ENCODE measurements at regions not wholly inside any gene's neighbourhood (a gene's known extent, or its start where the extent isn't known, plus 50 kb on each side); places are given as distances from the start of the nearest gene placed in this dataset.

- DNase-seq (ENCODE audit: low spot score), result no peak
- no peak overlapping the region for H3K4me3 ChIP-seq (ENCODE audit: low read length in 2 of 2)
- H3K36me3 ChIP-seq (replicated peaks in 1 of 2; ENCODE audit: control insufficient read depth in 2 of 2, insufficient read depth in 2 of 2, low read length in 2 of 2), result no peaks in the 10 kb centered on the region
- no CpG with 5 or more reads among the region's 3 CpGs for WGBS, 2 donors (ENCODE audit: extremely low coverage in 2 of 2, insufficient read length in 2 of 2, insufficient replicate concordance in 1 of 2)
- H2BK12ac ChIP-seq (ENCODE audit: low read length), result no peak overlapping the region
- no peaks in the 10 kb centered on the region for H3K79me1 ChIP-seq (ENCODE audit: low read depth, low read length)
- no peak overlapping the region for H2AK5ac ChIP-seq (ENCODE audit: low read depth, low read length)
- peaks cover 20 to 39% of the 10 kb centered on the region in 2 donors for H3K4me1 ChIP-seq (ENCODE audit: control insufficient read depth in 2 of 2, insufficient read depth in 1 of 2, low read depth in 1 of 2, low read length in 2 of 2)
- H2BK120ac ChIP-seq (ENCODE audit: low read depth, low read length), result no peak overlapping the region
- H2BK5ac ChIP-seq (ENCODE audit: low read length), result no peak overlapping the region
- H3K4me2 ChIP-seq (ENCODE audit: insufficient read depth, low read length, poor library complexity, severe bottlenecking), result no peak overlapping the region
- no peak overlapping the region for H3K18ac ChIP-seq (ENCODE audit: low read length)
- no peak overlapping the region for H4K8ac ChIP-seq (ENCODE audit: low read depth, low read length)
- H3K4ac ChIP-seq (ENCODE audit: low read length), result no peak overlapping the region
- H2BK15ac ChIP-seq (ENCODE audit: low read length), result no peak overlapping the region
- no peak overlapping the region for H3K27ac ChIP-seq (replicated peaks; ENCODE audit: low read length)
- no peak overlapping the region for H3K9ac ChIP-seq (ENCODE audit: low read depth, low read length, poor library complexity)
- H3K27me3 ChIP-seq (ENCODE audit: control insufficient read depth in 3 of 3, insufficient read depth in 3 of 3, low read depth in 1 of 3, low read length in 3 of 3), result no peaks in the 10 kb centered on the region
- H3K14ac ChIP-seq (ENCODE audit: low read length), result no peak overlapping the region
- H3K23ac ChIP-seq (ENCODE audit: low read depth, low read length, poor library complexity), result no peak overlapping the region
- no peak overlapping the region for H4K91ac ChIP-seq (ENCODE audit: low read depth, low read length, poor library complexity)
- no peaks in the 10 kb centered on the region for H3K9me3 ChIP-seq (replicated peaks in 1 of 2; ENCODE audit: control insufficient read depth in 2 of 2, insufficient read depth in 1 of 2, low read depth in 1 of 2, low read length in 2 of 2)
- H2AFZ ChIP-seq (ENCODE audit: low read length), result no peak overlapping the region
These were observed 459.4 kb upstream of the JARID2 start for GRCh38 chr6:14786455-14786854.

- no peak overlapping the region for H2BK5ac ChIP-seq (ENCODE audit: low read length)
- H3K79me1 ChIP-seq (ENCODE audit: low read depth, low read length), result no peaks in the 10 kb centered on the region
- no peak for DNase-seq (ENCODE audit: low spot score)
- H2AFZ ChIP-seq (ENCODE audit: low read length), result no peak overlapping the region
- H3K36me3 ChIP-seq (replicated peaks in 1 of 2; ENCODE audit: control insufficient read depth in 2 of 2, insufficient read depth in 2 of 2, low read length in 2 of 2), result no peaks in the 10 kb centered on the region
- H2AK5ac ChIP-seq (ENCODE audit: low read depth, low read length), result no peak overlapping the region
- no peak overlapping the region for H2BK12ac ChIP-seq (ENCODE audit: low read length)
- no peak overlapping the region for H3K23ac ChIP-seq (ENCODE audit: low read depth, low read length, poor library complexity)
- H3K14ac ChIP-seq (ENCODE audit: low read length), result no peak overlapping the region
- no peak overlapping the region for H4K91ac ChIP-seq (ENCODE audit: low read depth, low read length, poor library complexity)
- H2BK15ac ChIP-seq (ENCODE audit: low read length), result no peak overlapping the region
- no peak overlapping the region for H3K9ac ChIP-seq (ENCODE audit: low read depth, low read length, poor library complexity)
- WGBS, 2 donors (ENCODE audit: extremely low coverage in 2 of 2, insufficient read length in 2 of 2, insufficient replicate concordance in 1 of 2), result no CpG with 5 or more reads among the region's 2 CpGs
- H4K8ac ChIP-seq (ENCODE audit: low read depth, low read length), result no peak overlapping the region
- no peak overlapping the region for H2BK120ac ChIP-seq (ENCODE audit: low read depth, low read length)
- no peak overlapping the region for H3K4ac ChIP-seq (ENCODE audit: low read length)
- H3K27me3 ChIP-seq (ENCODE audit: control insufficient read depth in 3 of 3, insufficient read depth in 3 of 3, low read depth in 1 of 3, low read length in 3 of 3), result no peaks in the 10 kb centered on the region
- H3K4me2 ChIP-seq (ENCODE audit: insufficient read depth, low read length, poor library complexity, severe bottlenecking), result no peak overlapping the region
- no peak overlapping the region for H3K4me3 ChIP-seq (ENCODE audit: low read length in 2 of 2)
- H3K4me1 ChIP-seq (ENCODE audit: control insufficient read depth in 2 of 2, insufficient read depth in 1 of 2, low read depth in 1 of 2, low read length in 2 of 2), result peaks cover 20 to 39% of the 10 kb centered on the region in 2 donors
- H3K18ac ChIP-seq (ENCODE audit: low read length), result no peak overlapping the region
- no peak overlapping the region for H3K27ac ChIP-seq (replicated peaks; ENCODE audit: low read length)
- H3K9me3 ChIP-seq (replicated peaks in 1 of 2; ENCODE audit: control insufficient read depth in 2 of 2, insufficient read depth in 1 of 2, low read depth in 1 of 2, low read length in 2 of 2), result no peaks in the 10 kb centered on the region
These were observed 458.6 kb upstream of the JARID2 start for GRCh38 chr6:14787250-14787649.

- WGBS, 2 donors (ENCODE audit: extremely low coverage in 2 of 2, insufficient read length in 2 of 2, insufficient replicate concordance in 1 of 2), result no CpG with 5 or more reads among the region's 2 CpGs
- H3K23ac ChIP-seq (ENCODE audit: low read depth, low read length, poor library complexity), result no peak overlapping the region
- H3K4me2 ChIP-seq (ENCODE audit: insufficient read depth, low read length, poor library complexity, severe bottlenecking), result no peak overlapping the region
- no peaks in the 10 kb centered on the region for H3K27me3 ChIP-seq (ENCODE audit: control insufficient read depth in 3 of 3, insufficient read depth in 3 of 3, low read depth in 1 of 3, low read length in 3 of 3)
- no peak overlapping the region for H3K14ac ChIP-seq (ENCODE audit: low read length)
- no peak overlapping the region for H2BK12ac ChIP-seq (ENCODE audit: low read length)
- H3K27ac ChIP-seq (replicated peaks; ENCODE audit: low read length), result no peak overlapping the region
- no peak overlapping the region for H4K8ac ChIP-seq (ENCODE audit: low read depth, low read length)
- H3K18ac ChIP-seq (ENCODE audit: low read length), result no peak overlapping the region
- no peak overlapping the region for H2BK15ac ChIP-seq (ENCODE audit: low read length)
- DNase-seq (ENCODE audit: low spot score), result no peak
- no peaks in the 10 kb centered on the region for H3K36me3 ChIP-seq (replicated peaks in 1 of 2; ENCODE audit: control insufficient read depth in 2 of 2, insufficient read depth in 2 of 2, low read length in 2 of 2)
- no peak overlapping the region for H3K9ac ChIP-seq (ENCODE audit: low read depth, low read length, poor library complexity)
- no peaks in the 10 kb centered on the region for H3K79me1 ChIP-seq (ENCODE audit: low read depth, low read length)
- H2AFZ ChIP-seq (ENCODE audit: low read length), result no peak overlapping the region
- H4K91ac ChIP-seq (ENCODE audit: low read depth, low read length, poor library complexity), result no peak overlapping the region
- no peak overlapping the region for H2BK5ac ChIP-seq (ENCODE audit: low read length)
- peaks cover 22 to 41% of the 10 kb centered on the region in 2 donors for H3K4me1 ChIP-seq (ENCODE audit: control insufficient read depth in 2 of 2, insufficient read depth in 1 of 2, low read depth in 1 of 2, low read length in 2 of 2)
- no peaks in the 10 kb centered on the region for H3K9me3 ChIP-seq (replicated peaks in 1 of 2; ENCODE audit: control insufficient read depth in 2 of 2, insufficient read depth in 1 of 2, low read depth in 1 of 2, low read length in 2 of 2)
- H2BK120ac ChIP-seq (ENCODE audit: low read depth, low read length), result no peak overlapping the region
- no peak overlapping the region for H3K4me3 ChIP-seq (ENCODE audit: low read length in 2 of 2)
- H3K4ac ChIP-seq (ENCODE audit: low read length), result no peak overlapping the region
- no peak overlapping the region for H2AK5ac ChIP-seq (ENCODE audit: low read depth, low read length)
These were observed 458.2 kb upstream of the JARID2 start for GRCh38 chr6:14787677-14788076.

GRCh38 chr6:14789996-14790395 lies 455.9 kb upstream of the JARID2 start:
- no CpG with 5 or more reads among the region's 4 CpGs for WGBS, 2 donors (ENCODE audit: extremely low coverage in 2 of 2, insufficient read length in 2 of 2, insufficient replicate concordance in 1 of 2)
- H2AFZ ChIP-seq (ENCODE audit: low read length), result no peak overlapping the region
- no peak overlapping the region for H4K8ac ChIP-seq (ENCODE audit: low read depth, low read length)
- no peak overlapping the region for H3K4me2 ChIP-seq (ENCODE audit: insufficient read depth, low read length, poor library complexity, severe bottlenecking)
- no peak overlapping the region for H2BK120ac ChIP-seq (ENCODE audit: low read depth, low read length)
- no peak overlapping the region for H3K23ac ChIP-seq (ENCODE audit: low read depth, low read length, poor library complexity)
- peaks cover 0 to 4% of the 10 kb centered on the region in 2 donors for H3K9me3 ChIP-seq (replicated peaks in 1 of 2; ENCODE audit: control insufficient read depth in 2 of 2, insufficient read depth in 1 of 2, low read depth in 1 of 2, low read length in 2 of 2)
- H4K91ac ChIP-seq (ENCODE audit: low read depth, low read length, poor library complexity), result no peak overlapping the region
- no peaks in the 10 kb centered on the region for H3K27me3 ChIP-seq (ENCODE audit: control insufficient read depth in 3 of 3, insufficient read depth in 3 of 3, low read depth in 1 of 3, low read length in 3 of 3)
- no peak overlapping the region for H2AK5ac ChIP-seq (ENCODE audit: low read depth, low read length)
- no peaks in the 10 kb centered on the region for H3K79me1 ChIP-seq (ENCODE audit: low read depth, low read length)
- H3K18ac ChIP-seq (ENCODE audit: low read length), result no peak overlapping the region
- no peak for DNase-seq (ENCODE audit: low spot score)
- H3K9ac ChIP-seq (ENCODE audit: low read depth, low read length, poor library complexity), result no peak overlapping the region
- no peak overlapping the region for H2BK12ac ChIP-seq (ENCODE audit: low read length)
- no peaks in the 10 kb centered on the region for H3K36me3 ChIP-seq (replicated peaks in 1 of 2; ENCODE audit: control insufficient read depth in 2 of 2, insufficient read depth in 2 of 2, low read length in 2 of 2)
- H2BK5ac ChIP-seq (ENCODE audit: low read length), result no peak overlapping the region
- H3K4ac ChIP-seq (ENCODE audit: low read length), result no peak overlapping the region
- H3K4me3 ChIP-seq (ENCODE audit: low read length in 2 of 2), result no peak overlapping the region
- no peak overlapping the region for H3K27ac ChIP-seq (replicated peaks; ENCODE audit: low read length)
- no peak overlapping the region for H3K14ac ChIP-seq (ENCODE audit: low read length)
- H2BK15ac ChIP-seq (ENCODE audit: low read length), result no peak overlapping the region
- peaks cover 17 to 34% of the 10 kb centered on the region in 2 donors for H3K4me1 ChIP-seq (ENCODE audit: control insufficient read depth in 2 of 2, insufficient read depth in 1 of 2, low read depth in 1 of 2, low read length in 2 of 2)
